ENCODE measurements at regions not wholly inside any gene's neighbourhood (a gene's known extent, or its start where the extent isn't known, plus 50 kb on each side); places are given as distances from the start of the nearest gene placed in this dataset.

GRCh38 chr3:43953814-43954692 is 263.3 kb downstream of the ABHD5 start:
- DNase-seq, result no peak

DNA sequence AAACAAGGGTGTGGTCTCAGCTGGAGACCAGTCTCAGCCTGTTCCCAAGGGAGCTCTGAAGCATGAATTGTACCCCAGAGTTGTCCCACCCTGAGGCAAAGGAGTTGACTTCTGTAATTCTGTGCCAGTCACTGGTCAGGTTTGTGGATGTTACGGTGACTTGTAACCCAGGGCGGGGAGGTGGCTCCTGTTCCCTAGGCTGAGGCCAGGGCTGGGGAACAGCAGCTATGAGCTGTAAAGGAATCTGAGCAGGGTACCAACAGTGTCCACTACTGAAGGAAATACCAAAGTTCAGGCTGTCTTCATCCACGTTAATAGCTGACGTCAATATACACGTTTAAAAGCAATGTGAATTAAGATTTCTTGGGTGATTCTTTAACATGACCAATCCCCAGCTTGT is 266.2 kb downstream of the ABHD5 start:
- DNase-seq, result no peak

- DNase-seq, result no peak
These were observed 266.8 kb downstream of the ABHD5 start for GRCh38 chr3:43957553-43957952.

DNA sequence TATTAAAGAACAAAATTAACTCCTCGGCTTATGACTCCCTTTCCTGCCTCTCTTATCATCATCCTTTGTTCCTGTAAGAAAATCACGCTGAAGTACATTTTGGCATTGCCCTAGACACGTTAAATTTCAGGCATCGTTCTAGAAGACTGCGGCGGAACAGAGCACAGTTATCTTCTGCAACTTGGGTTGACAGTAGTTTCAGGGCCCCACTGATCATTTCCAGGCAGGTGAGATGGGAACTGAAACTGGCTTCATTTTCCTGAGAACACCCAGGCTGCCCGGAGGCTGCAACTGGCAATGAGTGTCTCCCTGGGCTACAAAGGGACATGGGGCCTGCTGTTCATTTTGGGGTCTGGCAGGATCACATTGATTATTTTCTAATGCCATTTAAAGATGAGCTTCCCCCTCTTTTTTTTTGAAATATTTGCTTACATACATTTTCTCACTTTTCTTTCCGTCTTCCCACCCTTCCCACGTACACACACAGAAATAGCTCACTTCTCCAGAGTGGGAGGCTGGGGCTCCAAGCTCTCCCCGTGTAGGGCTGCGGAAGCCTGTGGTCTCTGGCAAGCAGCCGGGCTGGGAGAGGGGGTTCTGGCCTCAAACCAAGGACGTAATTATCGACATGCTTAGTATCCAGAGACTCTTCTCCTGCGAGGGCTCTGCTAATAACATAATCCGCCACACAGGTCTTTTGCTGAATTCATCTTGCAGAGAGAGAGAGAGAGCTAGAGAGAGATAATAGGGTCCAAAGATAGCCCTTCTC is 267.4 kb downstream of the ABHD5 start:
- DNase-seq, result no peak

DNA sequence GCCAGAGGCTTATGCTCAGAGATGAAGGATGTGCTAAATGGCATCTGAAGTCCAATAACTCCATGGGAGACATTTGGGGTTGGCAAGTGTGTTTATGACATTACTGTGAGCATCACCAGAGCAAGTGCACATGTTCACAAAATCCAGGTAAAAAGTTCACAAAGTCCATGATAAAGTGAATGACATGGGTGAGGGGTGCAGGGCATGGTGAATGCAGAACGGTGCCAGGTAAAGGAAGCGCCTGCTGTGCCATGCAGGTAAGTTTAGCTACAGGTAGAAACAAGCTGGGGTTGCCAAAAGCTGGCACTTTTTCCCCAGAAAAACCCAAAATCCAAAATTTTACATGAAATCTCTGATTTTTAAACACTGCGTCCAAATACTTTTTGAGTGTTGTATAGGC is 268.2 kb downstream of the ABHD5 start:
- no peak for DNase-seq

GRCh38 chr3:43959498-43960447 is 269.0 kb downstream of the ABHD5 start:
- DNase-seq, result no peak

DNA sequence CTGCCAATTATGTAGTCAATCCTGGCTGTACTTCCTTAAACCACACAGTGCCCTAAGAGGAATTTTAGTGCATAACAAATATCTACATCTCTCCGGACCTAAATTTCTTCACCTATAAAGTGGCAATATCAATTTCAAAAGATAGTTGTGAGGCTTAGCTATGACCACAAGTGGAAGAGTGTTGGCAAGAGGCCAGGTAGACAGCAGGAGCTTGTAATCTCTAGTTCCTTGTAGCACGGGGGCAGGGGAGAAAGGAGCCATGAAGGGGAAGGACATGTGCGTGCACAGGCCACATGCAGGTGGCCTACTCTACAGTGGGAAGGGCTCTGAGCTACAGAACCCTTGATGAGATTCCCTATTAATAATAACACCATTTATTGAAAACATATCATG is 269.7 kb downstream of the ABHD5 start:
- no peak for DNase-seq

DNA sequence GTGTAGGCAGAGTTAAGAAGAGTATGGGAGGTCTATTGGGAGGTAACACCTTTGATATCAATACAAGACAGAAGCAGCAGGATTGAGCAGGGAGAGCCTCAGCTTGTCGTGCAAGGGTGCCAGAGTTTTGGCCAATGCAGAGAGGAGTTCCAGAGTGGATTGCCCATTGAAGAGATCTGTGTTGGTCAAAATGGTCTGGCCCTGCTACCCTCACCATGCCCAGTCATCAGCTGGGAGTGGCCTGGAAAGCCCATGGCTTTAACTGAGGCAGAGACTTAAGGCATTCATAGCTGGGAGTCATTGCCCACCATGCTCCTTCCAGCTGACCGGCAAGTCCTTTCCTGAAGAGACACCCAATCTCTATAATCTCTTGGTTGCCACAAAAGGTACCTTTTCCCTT is 271.3 kb downstream of the ABHD5 start:
- no peak for DNase-seq

GRCh38 chr3:43963208-43963607 is 272.5 kb downstream of the ABHD5 start:
- DNase-seq, result no peak

DNA sequence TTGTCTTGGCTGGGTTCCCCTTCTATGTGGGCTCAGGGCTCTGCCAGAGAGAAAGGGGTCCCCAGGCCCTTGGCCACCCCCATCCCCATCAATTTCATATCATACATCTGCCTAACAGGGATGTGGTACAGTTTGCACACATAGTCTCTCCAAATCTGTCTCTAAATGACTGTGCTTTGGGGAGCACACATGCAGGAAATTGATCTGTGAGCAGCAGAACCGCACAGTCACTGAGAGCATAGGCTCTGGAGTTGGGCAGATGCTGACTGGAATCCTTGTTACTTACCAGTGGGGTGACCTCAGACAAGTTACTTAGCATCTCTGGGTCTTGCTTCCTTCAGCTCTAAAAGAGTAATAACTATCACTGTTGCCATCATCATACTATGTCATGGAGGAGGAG is 273.9 kb downstream of the ABHD5 start:
- DNase-seq, result no peak

DNA sequence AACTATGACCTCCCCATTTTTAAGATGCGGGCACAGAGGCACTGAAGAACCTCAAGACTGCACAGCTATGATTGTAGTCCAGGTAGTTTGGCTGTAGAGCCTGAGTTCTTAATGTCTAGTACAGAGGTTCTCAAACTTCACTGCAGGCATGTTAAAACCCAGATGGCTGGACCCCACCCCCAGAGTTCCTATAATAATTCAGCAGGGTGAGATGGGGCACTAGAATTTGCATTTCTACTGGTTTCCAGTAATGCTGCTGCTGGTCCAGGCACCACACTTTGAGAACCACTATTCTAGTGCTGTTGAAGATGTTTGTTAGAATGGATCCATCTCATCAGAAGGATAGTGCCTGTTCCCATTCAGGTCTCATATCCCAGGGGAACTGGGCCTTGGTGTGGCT is 274.9 kb downstream of the ABHD5 start:
- no peak for DNase-seq

DNA sequence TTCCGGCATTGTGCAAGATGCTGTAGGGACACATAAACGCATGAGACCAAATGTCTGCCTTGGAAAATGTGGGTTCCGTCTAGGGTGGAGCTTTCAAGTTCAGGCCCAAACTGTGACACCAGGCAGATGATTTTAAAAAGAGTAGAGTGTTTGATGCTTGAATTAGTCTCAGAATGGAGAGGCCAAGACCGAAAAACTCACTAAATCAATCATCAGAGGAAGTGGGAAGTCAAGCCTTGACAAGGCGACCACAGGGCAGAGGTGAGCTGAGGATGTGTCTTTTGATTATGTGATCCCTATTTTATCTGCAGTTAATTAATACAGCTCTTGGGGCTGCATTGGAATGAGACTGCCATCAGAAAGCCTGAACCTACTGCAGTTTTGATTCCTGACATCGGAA is 275.4 kb downstream of the ABHD5 start:
- no peak for DNase-seq

GRCh38 chr3:43966530-43966929 is 275.2 kb upstream of the TOPAZ1 start:
- DNase-seq, result no peak

DNA sequence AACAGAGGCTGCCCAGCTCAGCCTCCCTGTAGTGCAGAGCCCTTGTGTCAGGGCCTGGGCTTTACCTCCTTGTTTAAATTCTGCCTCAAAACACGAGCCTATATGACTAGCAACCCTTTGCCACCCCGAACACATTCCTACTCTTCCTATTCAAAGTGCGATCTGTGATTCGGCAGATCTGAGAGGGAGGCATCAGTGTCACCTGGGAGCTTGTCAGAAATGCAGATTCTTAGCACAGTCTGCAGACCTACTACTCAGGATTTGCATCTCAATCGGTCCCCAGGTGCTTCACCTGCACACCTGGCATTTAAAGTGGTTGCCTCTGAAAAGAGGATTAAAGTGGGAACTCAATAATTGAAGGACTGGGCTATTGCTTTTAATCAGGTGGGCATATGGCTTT is 273.2 kb upstream of the TOPAZ1 start:
- no peak for DNase-seq

- DNase-seq, result no peak
These were observed 271.7 kb upstream of the TOPAZ1 start for GRCh38 chr3:43969944-43970343.

GRCh38 chr3:43970351-43970750 is 271.3 kb upstream of the TOPAZ1 start:
- no peak for DNase-seq

DNA sequence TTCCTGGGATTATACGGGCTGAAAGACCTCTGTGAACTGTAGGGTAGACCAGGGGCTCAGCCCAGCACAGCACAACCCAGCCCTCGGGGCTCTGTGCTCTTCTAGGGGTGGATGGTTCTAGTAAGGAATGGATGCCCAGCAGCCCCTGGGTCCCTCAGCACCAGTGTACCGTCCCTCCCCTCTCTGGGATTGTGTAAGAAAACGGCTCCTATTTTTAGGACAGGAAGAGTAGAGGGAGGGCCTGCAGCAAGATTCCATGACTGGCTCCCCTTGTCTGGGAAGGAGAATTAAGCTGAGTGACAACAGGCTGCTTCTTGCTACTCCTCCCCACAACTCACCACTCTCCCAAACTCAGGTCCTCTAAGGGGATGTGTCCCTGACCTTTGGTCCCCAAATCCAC is 270.8 kb upstream of the TOPAZ1 start:
- no peak for DNase-seq

GRCh38 chr3:43971486-43971885 is 270.2 kb upstream of the TOPAZ1 start:
- no peak for DNase-seq

- DNase-seq, result no peak
These were observed 263.0 kb upstream of the TOPAZ1 start for GRCh38 chr3:43978708-43979107.

GRCh38 chr3:43979645-43980044 is 262.0 kb upstream of the TOPAZ1 start:
- DNase-seq, result no peak

DNA sequence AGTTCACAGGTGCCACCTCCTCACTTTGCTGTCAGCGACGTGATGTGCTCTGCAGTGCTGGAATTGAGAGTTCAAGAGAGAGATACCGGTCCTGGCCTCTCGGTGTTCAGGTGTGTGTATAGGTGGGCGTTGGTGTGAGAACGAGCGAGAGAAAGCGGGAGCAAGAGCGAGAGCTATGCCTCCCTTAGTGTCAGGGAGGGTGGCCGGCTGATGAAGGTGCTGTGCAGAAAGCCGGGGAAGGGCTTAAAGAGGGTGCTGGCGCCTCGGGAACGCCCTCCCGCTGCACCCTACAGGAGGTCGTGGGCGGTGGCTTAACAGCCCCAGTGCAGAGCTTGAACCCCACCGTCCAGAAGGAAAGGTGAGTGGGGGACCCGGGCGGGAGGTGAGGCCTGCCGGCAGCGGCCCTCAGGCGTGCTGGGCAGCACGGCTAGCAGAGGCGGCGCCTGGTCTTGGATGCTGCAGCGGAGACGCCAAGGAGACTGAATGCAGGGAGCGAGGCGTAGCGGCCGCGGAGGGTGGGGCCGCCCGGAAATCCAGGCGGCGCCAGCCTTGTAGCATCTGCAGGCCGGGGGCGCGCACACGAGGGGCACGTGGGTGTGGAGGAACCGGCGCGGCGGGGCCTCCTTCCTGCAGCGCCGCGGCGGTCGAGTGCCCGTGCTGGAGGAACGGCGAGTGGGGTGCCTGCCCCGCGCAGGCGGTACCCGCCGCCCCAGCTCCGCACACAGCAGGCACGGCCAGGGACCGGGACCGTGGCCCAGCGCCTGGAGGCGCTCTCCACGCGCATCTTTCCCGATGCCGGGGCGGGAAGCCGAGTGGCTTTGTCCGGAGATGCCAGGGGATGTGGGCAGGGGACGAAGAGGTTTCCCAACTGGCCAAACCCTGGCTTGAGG is 246.8 kb upstream of the TOPAZ1 start:
- no peak for DNase-seq

Data from 8988T (cell line).